HepG2 (cell line): ENCODE measurements at regions not wholly inside any gene's neighbourhood (a gene's known extent, or its start where the extent isn't known, plus 50 kb on each side); places are given as distances from the start of the nearest gene placed in this dataset.
A peak's percentile ranks its signal among the peaks of the same experiment; 100 is the strongest.

Experiments
- FOXP1 ChIP-seq, 2 experiments: fragments of 450-650 bp in 1 of 2; IDR thresholded peaks; 2 replicates each; pipeline ENCODE4 v1.6.1; 2017 to 2018; ENCODE audit warnings: antibody characterized with exemption in 1 of 2
- KLF15 ChIP-seq: sonication (generic); formaldehyde crosslinking; IDR thresholded peaks from 2 replicates; pipeline ENCODE4 v1.8.1; 2023; ENCODE audit warnings: borderline replicate concordance, mild to moderate bottlenecking, inconsistent platforms, missing genetic modification reagents, mixed read lengths
- NFYB ChIP-seq: sonication (generic); formaldehyde crosslinking; IDR thresholded peaks from 2 replicates; pipeline ENCODE4 v1.4.0; 2020; ENCODE audit warnings: missing genetic modification reagents
- NR2F1 ChIP-seq, 2 experiments: fragments of 450-650 bp in 1 of 2; formaldehyde crosslinking in 1 of 2; IDR thresholded peaks; 2 replicates each; pipeline versions ENCODE4 v1.5.0 to v1.6.1; 2016 to 2020; ENCODE audit warnings: mild to moderate bottlenecking in 1 of 2, missing compliant biosample characterization in 1 of 2, missing genetic modification reagents in 1 of 2, moderate library complexity in 1 of 2
- RXRA ChIP-seq: sonication (generic); formaldehyde crosslinking; IDR thresholded peaks from 2 replicates; pipeline ENCODE4 v1.5.1; 2020; ENCODE audit warnings: missing genetic modification reagents
- SIX1 ChIP-seq: sonication (generic); formaldehyde crosslinking; IDR thresholded peaks from 2 replicates; pipeline ENCODE4 v1.4.0; 2020; ENCODE audit warnings: missing genetic modification reagents, borderline replicate concordance
- ZFP90 ChIP-seq: sonication (generic); formaldehyde crosslinking; IDR thresholded peaks from 2 replicates; pipeline ENCODE4 v1.8.0; 2022; ENCODE audit warnings: missing genetic modification reagents, mild to moderate bottlenecking, inconsistent platforms, borderline replicate concordance
- ZFY ChIP-seq: sonication (generic); formaldehyde crosslinking; IDR thresholded peaks from 2 replicates; pipeline ENCODE4 v1.4.0; 2020; ENCODE audit warnings: missing genetic modification reagents
- ZNF20 ChIP-seq: sonication (generic); formaldehyde crosslinking; IDR thresholded peaks from 2 replicates; pipeline ENCODE4 v1.4.0; 2020; ENCODE audit warnings: mild to moderate bottlenecking, moderate library complexity, missing genetic modification reagents
- ZNF331 ChIP-seq: sonication (generic); formaldehyde crosslinking; IDR thresholded peaks from 2 replicates; pipeline ENCODE4 v1.4.0; 2020; ENCODE audit warnings: missing genetic modification reagents
- ZNF441 ChIP-seq: sonication (generic); formaldehyde crosslinking; IDR thresholded peaks from 2 replicates; pipeline ENCODE4 v1.7.0; 2021; ENCODE audit warnings: missing genetic modification reagents, borderline replicate concordance
- ZNF468 ChIP-seq: sonication (generic); formaldehyde crosslinking; IDR thresholded peaks from 2 replicates; pipeline ENCODE4 v1.8.0; 2022; ENCODE audit warnings: mild to moderate bottlenecking, moderate library complexity, missing genetic modification reagents
- ZNF563 ChIP-seq: sonication (generic); formaldehyde crosslinking; IDR thresholded peaks from 2 replicates; pipeline ENCODE4 v1.8.0; 2022; ENCODE audit warnings: mild to moderate bottlenecking, moderate library complexity, missing genetic modification reagents
- ZNF75D ChIP-seq: sonication (generic); formaldehyde crosslinking; IDR thresholded peaks from 2 replicates; pipeline ENCODE4 v1.8.1; 2023; ENCODE audit warnings: missing genetic modification reagents, mild to moderate bottlenecking, borderline replicate concordance
- ZNF790 ChIP-seq: sonication (generic); formaldehyde crosslinking; IDR thresholded peaks from 2 replicates; pipeline ENCODE4 v1.8.0; 2022; ENCODE audit warnings: missing genetic modification reagents, mild to moderate bottlenecking, borderline replicate concordance
- TF ChIP-seq, protein P1 (sequence below): sonication (generic); formaldehyde crosslinking; IDR thresholded peaks from 2 replicates; pipeline ENCODE4 v1.9.0; 2021; ENCODE audit warnings: missing genetic modification reagents, borderline replicate concordance
- TF ChIP-seq, protein P2 (sequence below): sonication (generic); formaldehyde crosslinking; IDR thresholded peaks from 2 replicates; pipeline ENCODE4 v1.5.0; 2020; ENCODE audit warnings: mild to moderate bottlenecking, missing genetic modification reagents, moderate library complexity
- TF ChIP-seq, protein P3 (sequence below): sonication (generic); formaldehyde crosslinking; IDR thresholded peaks from 2 replicates; pipeline ENCODE4 v1.5.1; 2020; ENCODE audit warnings: mild to moderate bottlenecking, missing genetic modification reagents, moderate library complexity
- TF ChIP-seq, protein P4 (sequence below): sonication (generic); formaldehyde crosslinking; IDR thresholded peaks from 2 replicates; pipeline ENCODE4 v1.9.0; 2021; ENCODE audit warnings: missing genetic modification reagents, borderline replicate concordance

DNA sequence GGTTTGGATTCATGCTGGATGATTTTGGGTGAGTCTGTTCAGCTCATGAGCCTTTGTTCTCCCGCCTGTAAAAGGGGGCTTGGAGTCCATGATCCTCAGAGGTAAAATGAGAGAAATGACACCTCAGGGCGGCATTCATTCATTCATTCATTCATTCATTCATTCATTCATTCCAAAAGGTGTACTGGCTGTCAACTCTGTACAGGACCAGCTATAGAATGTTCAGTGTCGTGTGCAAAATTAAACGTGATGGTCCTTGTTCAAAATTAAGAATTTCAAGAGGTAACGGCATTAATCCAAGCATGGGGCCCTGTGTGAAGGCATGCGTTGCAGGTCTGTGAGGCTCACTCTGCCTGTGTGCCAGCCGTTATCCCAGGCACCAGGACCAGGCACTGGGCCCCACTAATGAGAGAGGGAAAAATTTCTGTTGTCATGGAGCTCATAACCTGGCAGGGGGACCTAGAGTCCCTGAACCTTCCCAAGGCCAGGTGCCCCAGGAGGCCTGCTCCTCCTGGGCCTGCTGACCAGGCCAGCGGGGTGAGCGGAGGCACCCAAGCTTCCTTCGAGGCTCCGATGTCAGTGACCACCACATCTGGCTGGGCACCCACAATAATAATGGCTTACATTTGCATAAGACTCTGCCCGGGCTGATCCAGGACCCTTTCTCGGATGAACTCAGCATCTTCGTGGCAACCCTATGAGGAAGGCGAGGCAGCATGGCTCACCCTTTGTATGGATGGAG, 53.2 kb downstream of the CEBPB start (continued):
- TF ChIP-seq, protein P1, sequence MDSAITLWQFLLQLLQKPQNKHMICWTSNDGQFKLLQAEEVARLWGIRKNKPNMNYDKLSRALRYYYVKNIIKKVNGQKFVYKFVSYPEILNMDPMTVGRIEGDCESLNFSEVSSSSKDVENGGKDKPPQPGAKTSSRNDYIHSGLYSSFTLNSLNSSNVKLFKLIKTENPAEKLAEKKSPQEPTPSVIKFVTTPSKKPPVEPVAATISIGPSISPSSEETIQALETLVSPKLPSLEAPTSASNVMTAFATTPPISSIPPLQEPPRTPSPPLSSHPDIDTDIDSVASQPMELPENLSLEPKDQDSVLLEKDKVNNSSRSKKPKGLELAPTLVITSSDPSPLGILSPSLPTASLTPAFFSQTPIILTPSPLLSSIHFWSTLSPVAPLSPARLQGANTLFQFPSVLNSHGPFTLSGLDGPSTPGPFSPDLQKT (CRISPR knock-in tag): no peak
- TF ChIP-seq, protein P2, sequence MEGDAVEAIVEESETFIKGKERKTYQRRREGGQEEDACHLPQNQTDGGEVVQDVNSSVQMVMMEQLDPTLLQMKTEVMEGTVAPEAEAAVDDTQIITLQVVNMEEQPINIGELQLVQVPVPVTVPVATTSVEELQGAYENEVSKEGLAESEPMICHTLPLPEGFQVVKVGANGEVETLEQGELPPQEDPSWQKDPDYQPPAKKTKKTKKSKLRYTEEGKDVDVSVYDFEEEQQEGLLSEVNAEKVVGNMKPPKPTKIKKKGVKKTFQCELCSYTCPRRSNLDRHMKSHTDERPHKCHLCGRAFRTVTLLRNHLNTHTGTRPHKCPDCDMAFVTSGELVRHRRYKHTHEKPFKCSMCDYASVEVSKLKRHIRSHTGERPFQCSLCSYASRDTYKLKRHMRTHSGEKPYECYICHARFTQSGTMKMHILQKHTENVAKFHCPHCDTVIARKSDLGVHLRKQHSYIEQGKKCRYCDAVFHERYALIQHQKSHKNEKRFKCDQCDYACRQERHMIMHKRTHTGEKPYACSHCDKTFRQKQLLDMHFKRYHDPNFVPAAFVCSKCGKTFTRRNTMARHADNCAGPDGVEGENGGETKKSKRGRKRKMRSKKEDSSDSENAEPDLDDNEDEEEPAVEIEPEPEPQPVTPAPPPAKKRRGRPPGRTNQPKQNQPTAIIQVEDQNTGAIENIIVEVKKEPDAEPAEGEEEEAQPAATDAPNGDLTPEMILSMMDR: 0 out of 2 replicates have a peak, but pooled peaks have one; percentile 8
- TF ChIP-seq ZNF75D: no peak
- 0 out of 2 replicates have a peak, but pooled peaks have one; percentile 55 for TF ChIP-seq ZNF563 (CRISPR knock-in tag)
- no peak for TF ChIP-seq RXRA
- no peak for TF ChIP-seq ZFP90 (CRISPR knock-in tag)
- no peak for TF ChIP-seq ZNF331 (CRISPR knock-in tag)
- no peak for TF ChIP-seq FOXP1 (IDR thresholded peaks at IDR 0.05)
- TF ChIP-seq FOXP1 (CRISPR knock-in tag; IDR thresholded peaks at IDR 0.05): no peak
- 0 out of 2 replicates have a peak, but pooled peaks have one; percentile 24 for TF ChIP-seq ZNF441 (CRISPR knock-in tag)
- no peak for TF ChIP-seq ZNF20
- no peak for TF ChIP-seq ZNF468 (CRISPR knock-in tag)
- no peak for TF ChIP-seq ZFY (CRISPR knock-in tag)
- TF ChIP-seq KLF15 (CRISPR knock-in tag): peak; percentile 2; the same call in 1 of the 2 replicates
- TF ChIP-seq NFYB: no peak
- no peak for TF ChIP-seq NR2F1 (CRISPR knock-in tag; IDR thresholded peaks at IDR 0.05)
- TF ChIP-seq ZNF790 (CRISPR knock-in tag): no peak
- TF ChIP-seq, protein P3, sequence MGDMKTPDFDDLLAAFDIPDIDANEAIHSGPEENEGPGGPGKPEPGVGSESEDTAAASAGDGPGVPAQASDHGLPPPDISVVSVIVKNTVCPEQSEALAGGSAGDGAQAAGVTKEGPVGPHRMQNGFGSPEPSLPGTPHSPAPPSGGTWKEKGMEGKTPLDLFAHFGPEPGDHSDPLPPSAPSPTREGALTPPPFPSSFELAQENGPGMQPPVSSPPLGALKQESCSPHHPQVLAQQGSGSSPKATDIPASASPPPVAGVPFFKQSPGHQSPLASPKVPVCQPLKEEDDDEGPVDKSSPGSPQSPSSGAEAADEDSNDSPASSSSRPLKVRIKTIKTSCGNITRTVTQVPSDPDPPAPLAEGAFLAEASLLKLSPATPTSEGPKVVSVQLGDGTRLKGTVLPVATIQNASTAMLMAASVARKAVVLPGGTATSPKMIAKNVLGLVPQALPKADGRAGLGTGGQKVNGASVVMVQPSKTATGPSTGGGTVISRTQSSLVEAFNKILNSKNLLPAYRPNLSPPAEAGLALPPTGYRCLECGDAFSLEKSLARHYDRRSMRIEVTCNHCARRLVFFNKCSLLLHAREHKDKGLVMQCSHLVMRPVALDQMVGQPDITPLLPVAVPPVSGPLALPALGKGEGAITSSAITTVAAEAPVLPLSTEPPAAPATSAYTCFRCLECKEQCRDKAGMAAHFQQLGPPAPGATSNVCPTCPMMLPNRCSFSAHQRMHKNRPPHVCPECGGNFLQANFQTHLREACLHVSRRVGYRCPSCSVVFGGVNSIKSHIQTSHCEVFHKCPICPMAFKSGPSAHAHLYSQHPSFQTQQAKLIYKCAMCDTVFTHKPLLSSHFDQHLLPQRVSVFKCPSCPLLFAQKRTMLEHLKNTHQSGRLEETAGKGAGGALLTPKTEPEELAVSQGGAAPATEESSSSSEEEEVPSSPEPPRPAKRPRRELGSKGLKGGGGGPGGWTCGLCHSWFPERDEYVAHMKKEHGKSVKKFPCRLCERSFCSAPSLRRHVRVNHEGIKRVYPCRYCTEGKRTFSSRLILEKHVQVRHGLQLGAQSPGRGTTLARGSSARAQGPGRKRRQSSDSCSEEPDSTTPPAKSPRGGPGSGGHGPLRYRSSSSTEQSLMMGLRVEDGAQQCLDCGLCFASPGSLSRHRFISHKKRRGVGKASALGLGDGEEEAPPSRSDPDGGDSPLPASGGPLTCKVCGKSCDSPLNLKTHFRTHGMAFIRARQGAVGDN (CRISPR knock-in tag): no peak
- TF ChIP-seq SIX1 (CRISPR knock-in tag): no peak
- TF ChIP-seq, protein P4, sequence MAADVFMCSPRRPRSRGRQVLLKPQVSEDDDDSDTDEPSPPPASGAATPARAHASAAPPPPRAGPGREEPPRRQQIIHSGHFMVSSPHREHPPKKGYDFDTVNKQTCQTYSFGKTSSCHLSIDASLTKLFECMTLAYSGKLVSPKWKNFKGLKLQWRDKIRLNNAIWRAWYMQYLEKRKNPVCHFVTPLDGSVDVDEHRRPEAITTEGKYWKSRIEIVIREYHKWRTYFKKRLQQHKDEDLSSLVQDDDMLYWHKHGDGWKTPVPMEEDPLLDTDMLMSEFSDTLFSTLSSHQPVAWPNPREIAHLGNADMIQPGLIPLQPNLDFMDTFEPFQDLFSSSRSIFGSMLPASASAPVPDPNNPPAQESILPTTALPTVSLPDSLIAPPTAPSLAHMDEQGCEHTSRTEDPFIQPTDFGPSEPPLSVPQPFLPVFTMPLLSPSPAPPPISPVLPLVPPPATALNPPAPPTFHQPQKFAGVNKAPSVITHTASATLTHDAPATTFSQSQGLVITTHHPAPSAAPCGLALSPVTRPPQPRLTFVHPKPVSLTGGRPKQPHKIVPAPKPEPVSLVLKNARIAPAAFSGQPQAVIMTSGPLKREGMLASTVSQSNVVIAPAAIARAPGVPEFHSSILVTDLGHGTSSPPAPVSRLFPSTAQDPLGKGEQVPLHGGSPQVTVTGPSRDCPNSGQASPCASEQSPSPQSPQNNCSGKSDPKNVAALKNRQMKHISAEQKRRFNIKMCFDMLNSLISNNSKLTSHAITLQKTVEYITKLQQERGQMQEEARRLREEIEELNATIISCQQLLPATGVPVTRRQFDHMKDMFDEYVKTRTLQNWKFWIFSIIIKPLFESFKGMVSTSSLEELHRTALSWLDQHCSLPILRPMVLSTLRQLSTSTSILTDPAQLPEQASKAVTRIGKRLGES (CRISPR knock-in tag): no peak
